HG02798 (cell line): ENCODE measurements at regions not wholly inside any gene's neighbourhood (a gene's known extent, or its start where the extent isn't known, plus 50 kb on each side); places are given as distances from the start of the nearest gene placed in this dataset.
A peak's percentile ranks its signal among the peaks of the same experiment; 100 is the strongest.

Experiments used
- ATAC-seq: cut with Tn5 transposase; IDR thresholded peaks from one replicate; pipeline ENCODE4 v1.9.1; 2021; ENCODE audit warnings: mild to moderate bottlenecking; ENCODE audit not compliant: unreplicated experiment, poor library complexity

GRCh38 chr1:67580691-67581403, 104.2 kb upstream of the GADD45A start:
- no peak for ATAC-seq

GRCh38 chr1:67582625-67583461, 102.2 kb upstream of the GADD45A start:
- no peak for ATAC-seq

GRCh38 chr1:67583462-67583950, 101.5 kb upstream of the GADD45A start:
- ATAC-seq, result no peak

- no peak for ATAC-seq
These were observed 100.1 kb upstream of the GADD45A start for GRCh38 chr1:67584938-67585337.

GRCh38 chr1:67586596-67586995, 98.4 kb upstream of the GADD45A start:
- no peak for ATAC-seq

GRCh38 chr1:67588178-67588855, 96.7 kb upstream of the GADD45A start:
- no peak for ATAC-seq

GRCh38 chr1:67589519-67590233, 95.3 kb upstream of the GADD45A start:
- no peak for ATAC-seq

- ATAC-seq, result no peak
These were observed 94.7 kb upstream of the GADD45A start for GRCh38 chr1:67590329-67590728.

- ATAC-seq, result no peak
These were observed 90.2 kb upstream of the GADD45A start for GRCh38 chr1:67594764-67595163.

- ATAC-seq, result no peak
These were observed 88.3 kb upstream of the GADD45A start for GRCh38 chr1:67596674-67597073.

- ATAC-seq, result no peak
These were observed 87.7 kb upstream of the GADD45A start for GRCh38 chr1:67597336-67597735.

- no peak for ATAC-seq
These were observed 85.9 kb upstream of the GADD45A start for GRCh38 chr1:67599085-67599484.

- no peak for ATAC-seq
These were observed 83.5 kb upstream of the GADD45A start for GRCh38 chr1:67601539-67601938.

- no peak for ATAC-seq
These were observed 83.0 kb upstream of the GADD45A start for GRCh38 chr1:67601955-67602354.

- ATAC-seq, result no peak
These were observed 80.2 kb upstream of the GADD45A start for GRCh38 chr1:67604778-67605177.

- no peak for ATAC-seq
These were observed 79.7 kb upstream of the GADD45A start for GRCh38 chr1:67605209-67605780.

GRCh38 chr1:67607286-67607685, 77.7 kb upstream of the GADD45A start:
- ATAC-seq, result no peak

GRCh38 chr1:67607699-67608098, 77.3 kb upstream of the GADD45A start:
- no peak for ATAC-seq

- peak; percentile 7 for ATAC-seq
These were observed 76.1 kb upstream of the GADD45A start for GRCh38 chr1:67608661-67609576.
